PC-9 (cell line): ENCODE measurements at regions not wholly inside any gene's neighbourhood (a gene's known extent, or its start where the extent isn't known, plus 50 kb on each side); places are given as distances from the start of the nearest gene placed in this dataset.
"Not testable (repeated sequence)": the region's sequence is repeated elsewhere in the genome, so short reads cannot be mapped to it uniquely, and the experiment has no call there.

Experiments
- EZH2 ChIP-seq: fragments of 200-600 bp; sonication (generic); IDR thresholded peaks from 2 replicates; pipeline ENCODE4 v1.8.0; 2017; ENCODE audit warnings: antibody characterized with exemption, low read depth
- TF ChIP-seq, protein P1 (sequence below): fragments of 200-600 bp; sonication (generic); conservative IDR thresholded peaks from 2 replicates; pipeline ENCODE4 v1.6.1; 2017; ENCODE audit warnings: mixed run types, antibody characterized with exemption, mild to moderate bottlenecking, moderate library complexity

DNA sequence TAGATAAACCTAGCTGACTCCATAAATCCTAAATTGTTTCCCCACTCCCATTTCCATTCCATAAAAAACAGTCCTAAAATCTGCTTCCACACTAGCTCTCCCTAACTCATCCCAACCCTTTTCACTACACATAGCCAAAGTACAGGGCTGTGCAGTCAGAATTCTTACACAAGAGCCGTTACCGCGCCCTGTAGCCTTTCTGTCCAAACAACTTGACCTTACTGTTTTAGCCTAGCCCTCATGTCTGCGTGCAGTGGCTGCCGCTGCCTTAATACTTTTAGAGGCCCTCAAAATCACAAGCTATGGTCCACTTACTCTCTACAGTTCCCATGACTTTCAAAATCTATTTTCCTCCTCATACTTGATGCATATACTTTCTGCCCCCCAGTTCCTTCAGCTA, 516.8 kb downstream of the MATN1 start:
- TF ChIP-seq, protein P1, sequence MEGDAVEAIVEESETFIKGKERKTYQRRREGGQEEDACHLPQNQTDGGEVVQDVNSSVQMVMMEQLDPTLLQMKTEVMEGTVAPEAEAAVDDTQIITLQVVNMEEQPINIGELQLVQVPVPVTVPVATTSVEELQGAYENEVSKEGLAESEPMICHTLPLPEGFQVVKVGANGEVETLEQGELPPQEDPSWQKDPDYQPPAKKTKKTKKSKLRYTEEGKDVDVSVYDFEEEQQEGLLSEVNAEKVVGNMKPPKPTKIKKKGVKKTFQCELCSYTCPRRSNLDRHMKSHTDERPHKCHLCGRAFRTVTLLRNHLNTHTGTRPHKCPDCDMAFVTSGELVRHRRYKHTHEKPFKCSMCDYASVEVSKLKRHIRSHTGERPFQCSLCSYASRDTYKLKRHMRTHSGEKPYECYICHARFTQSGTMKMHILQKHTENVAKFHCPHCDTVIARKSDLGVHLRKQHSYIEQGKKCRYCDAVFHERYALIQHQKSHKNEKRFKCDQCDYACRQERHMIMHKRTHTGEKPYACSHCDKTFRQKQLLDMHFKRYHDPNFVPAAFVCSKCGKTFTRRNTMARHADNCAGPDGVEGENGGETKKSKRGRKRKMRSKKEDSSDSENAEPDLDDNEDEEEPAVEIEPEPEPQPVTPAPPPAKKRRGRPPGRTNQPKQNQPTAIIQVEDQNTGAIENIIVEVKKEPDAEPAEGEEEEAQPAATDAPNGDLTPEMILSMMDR: not testable (repeated sequence)
- not testable (repeated sequence) for TF ChIP-seq EZH2
